OCI-M2 (cell line): ENCODE measurements at regions not wholly inside any gene's neighbourhood (a gene's known extent, or its start where the extent isn't known, plus 50 kb on each side); places are given as distances from the start of the nearest gene placed in this dataset.
A peak's percentile ranks its signal among the peaks of the same experiment; 100 is the strongest.
"Not testable (repeated sequence)": the region's sequence is repeated elsewhere in the genome, so short reads cannot be mapped to it uniquely, and the experiment has no call there.

Experiments
- DNase-seq: peaks from one replicate; lab custom pipeline; 2025; ENCODE audit not compliant: unreplicated experiment; lab: John Stamatoyannopoulos, UW

GRCh38 chr1:192418552-192419285, 101.9 kb downstream of the RGS21 start:
- DNase-seq: no peak

GRCh38 chr1:192430644-192431043, 113.9 kb downstream of the RGS21 start:
- no peak for DNase-seq

GRCh38 chr1:192435704-192436103, 118.9 kb downstream of the RGS21 start:
- no peak for DNase-seq

GRCh38 chr1:192436441-192437078, 119.8 kb downstream of the RGS21 start:
- DNase-seq: no peak

GRCh38 chr1:192438737-192439136, 121.9 kb downstream of the RGS21 start:
- no peak for DNase-seq

- no peak for DNase-seq
Observed at GRCh38 chr1:192439373-192440025, 122.7 kb downstream of the RGS21 start.

GRCh38 chr1:192441492-192441891, 124.7 kb downstream of the RGS21 start:
- DNase-seq: no peak

- no peak for DNase-seq
Observed at GRCh38 chr1:192442736-192443135, 125.9 kb downstream of the RGS21 start.

- no peak for DNase-seq
Observed at GRCh38 chr1:192443616-192444015, 126.8 kb downstream of the RGS21 start.

- DNase-seq: no peak
Observed at GRCh38 chr1:192445241-192445640, 128.4 kb downstream of the RGS21 start.

- peak; percentile 6 for DNase-seq
Observed at GRCh38 chr1:192445839-192446489, 129.2 kb downstream of the RGS21 start.

GRCh38 chr1:192448026-192448578, 127.5 kb upstream of the RGS1 start:
- no peak for DNase-seq

GRCh38 chr1:192453360-192453992, 122.1 kb upstream of the RGS1 start:
- DNase-seq: no peak

GRCh38 chr1:192459467-192459866, 116.1 kb upstream of the RGS1 start:
- DNase-seq: no peak

GRCh38 chr1:192461684-192462083, 113.9 kb upstream of the RGS1 start:
- no peak for DNase-seq

GRCh38 chr1:192462616-192463015, 113.0 kb upstream of the RGS1 start:
- no peak for DNase-seq

- no peak for DNase-seq
Observed at GRCh38 chr1:192463661-192464060, 111.9 kb upstream of the RGS1 start.

- not testable (repeated sequence) for DNase-seq
Observed at GRCh38 chr1:192465221-192465620, 110.4 kb upstream of the RGS1 start.

- DNase-seq: no peak
Observed at GRCh38 chr1:192474080-192474683, 101.4 kb upstream of the RGS1 start.

- no peak for DNase-seq
Observed at GRCh38 chr1:192475329-192475728, 100.2 kb upstream of the RGS1 start.
